ENCODE measurements at regions not wholly inside any gene's neighbourhood (a gene's known extent, or its start where the extent isn't known, plus 50 kb on each side); places are given as distances from the start of the nearest gene placed in this dataset.

DNA sequence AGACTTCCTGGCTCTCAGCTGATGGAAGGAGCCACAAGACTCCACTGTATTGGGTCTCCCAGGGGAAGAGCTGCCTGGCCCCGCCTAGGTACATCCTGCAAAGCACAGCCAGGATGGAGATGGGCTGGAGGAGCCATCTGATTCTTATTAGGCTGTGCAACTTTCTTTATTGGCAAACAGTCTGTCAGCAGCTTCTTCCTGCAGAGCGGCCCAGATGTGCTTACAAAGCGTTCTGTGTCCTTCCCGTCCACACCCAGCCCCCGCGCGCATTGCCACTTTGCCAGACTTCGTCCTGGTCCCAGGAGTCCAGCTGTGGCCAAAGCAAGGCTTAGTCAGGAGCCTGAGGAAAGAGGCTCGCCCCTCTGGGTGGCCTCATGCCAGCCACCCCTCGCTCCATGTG, 409.3 kb downstream of the ZNF536 start:
- no peak for DNase-seq (ENCODE audit: low read depth)

DNA sequence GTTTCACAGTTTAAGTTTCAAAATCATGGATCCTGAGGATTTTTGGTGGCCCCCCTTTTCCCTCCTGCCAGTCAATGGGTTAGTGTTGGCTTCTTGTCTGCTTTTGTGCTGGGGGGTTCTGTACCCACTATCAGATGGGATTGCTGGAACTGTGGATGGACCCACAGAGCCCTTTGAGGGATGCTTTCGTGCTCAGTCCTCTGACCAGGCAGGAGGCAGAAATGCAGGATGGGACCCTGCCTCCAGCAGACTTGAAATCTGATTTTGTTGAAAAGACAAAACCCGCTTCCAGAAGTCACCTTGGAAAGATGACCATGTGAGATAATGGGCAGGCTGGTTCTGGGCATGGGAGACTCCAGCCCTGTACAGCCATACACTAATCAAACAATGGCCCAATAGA, 408.9 kb downstream of the ZNF536 start:
- DNase-seq (ENCODE audit: low read depth) = no peak

DNA sequence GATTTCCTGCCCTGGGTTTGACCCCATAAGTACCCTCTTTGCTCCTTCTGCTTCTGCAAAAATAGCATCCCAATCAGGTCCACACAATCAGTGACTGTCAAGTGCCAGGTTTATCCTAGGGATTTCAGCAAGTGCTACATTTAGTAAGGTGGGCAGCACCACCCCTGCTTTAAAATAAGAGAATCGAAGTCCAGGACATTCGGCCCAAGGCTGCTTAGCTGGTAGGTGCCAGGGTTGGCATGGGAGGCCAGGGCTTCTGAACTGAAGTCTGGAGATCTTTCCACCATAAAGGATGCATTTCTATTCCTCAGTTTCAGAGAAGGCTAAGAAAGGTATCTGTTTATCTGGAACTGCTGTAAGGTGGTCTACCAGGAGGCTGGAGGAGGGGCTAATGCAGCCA, 408.3 kb downstream of the ZNF536 start:
- DNase-seq (ENCODE audit: low read depth) = no peak

DNA sequence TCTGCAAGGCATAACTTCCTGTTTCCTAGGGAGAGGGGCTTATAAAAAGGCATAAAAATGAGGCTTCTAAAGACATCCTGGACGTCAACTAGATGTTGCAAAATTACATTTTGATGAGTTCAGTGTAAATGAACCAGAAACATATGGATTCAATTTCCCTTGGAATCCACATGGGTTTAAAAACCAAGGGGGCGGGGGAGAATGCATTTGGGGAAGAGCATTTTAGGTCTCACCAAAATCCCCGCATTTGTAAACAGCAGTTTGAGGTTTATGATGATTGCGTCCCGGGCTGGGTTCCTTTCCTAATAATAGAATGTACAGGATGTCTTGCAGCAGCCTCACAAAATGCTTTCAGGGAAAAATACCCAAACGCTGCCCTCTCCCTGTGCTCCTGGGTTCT, 407.8 kb downstream of the ZNF536 start:
- no peak for DNase-seq (ENCODE audit: low read depth)

DNA sequence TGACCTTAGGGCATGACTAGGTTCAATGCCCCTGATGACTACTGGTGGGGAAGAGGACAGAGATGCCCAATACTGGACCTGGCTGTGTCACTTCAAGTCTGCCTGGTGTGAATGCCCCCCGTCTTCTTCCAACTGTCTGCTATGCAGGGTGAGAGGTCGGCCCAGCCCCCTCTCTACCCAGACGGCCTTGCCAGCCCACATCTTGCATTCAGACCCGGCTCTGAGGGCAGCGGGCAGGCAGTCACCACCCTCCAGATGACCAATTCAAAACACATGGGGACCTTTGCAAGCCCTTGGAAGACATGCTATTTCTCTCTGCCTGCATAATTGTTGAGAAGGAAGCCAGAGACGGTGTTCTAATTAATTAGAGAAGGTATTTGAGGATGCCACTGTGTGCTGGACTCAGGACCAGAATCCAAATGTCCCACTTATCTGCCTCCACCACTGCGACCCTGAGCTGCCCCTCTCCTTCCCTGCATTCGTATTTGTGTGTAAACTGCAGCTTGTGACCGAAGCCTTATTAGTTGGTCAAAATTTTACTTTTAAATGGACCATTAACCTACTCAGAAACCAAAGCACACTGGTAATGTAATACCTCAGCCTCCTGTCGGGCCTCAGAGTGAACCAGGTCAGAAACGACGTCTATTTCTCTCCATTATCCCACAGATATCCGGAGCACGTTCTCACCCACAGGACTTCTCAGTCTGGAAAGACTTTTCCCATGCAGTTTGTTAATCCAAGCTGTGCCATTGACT, 407.0 kb downstream of the ZNF536 start:
- DNase-seq (ENCODE audit: low read depth) = no peak

DNA sequence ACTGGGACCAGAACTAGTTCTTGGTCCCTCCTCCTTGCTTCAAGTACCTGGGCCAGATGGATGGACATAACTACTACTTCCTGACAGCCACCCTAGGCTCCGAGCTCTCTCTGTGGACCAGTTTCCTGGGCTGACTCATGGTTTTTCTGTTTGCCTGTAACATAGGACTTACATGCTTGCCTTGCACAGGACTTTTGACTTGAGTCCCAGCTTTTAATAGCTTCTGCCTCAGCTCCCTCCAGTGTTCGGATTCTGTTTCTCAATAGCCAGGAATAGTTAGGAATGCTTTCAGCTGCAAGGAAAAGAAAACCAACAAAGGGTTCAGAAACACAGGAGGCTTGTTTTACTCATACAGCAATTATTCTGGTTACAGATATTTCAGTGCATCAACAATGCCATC, 405.9 kb downstream of the ZNF536 start:
- DNase-seq (ENCODE audit: low read depth) = no peak

DNA sequence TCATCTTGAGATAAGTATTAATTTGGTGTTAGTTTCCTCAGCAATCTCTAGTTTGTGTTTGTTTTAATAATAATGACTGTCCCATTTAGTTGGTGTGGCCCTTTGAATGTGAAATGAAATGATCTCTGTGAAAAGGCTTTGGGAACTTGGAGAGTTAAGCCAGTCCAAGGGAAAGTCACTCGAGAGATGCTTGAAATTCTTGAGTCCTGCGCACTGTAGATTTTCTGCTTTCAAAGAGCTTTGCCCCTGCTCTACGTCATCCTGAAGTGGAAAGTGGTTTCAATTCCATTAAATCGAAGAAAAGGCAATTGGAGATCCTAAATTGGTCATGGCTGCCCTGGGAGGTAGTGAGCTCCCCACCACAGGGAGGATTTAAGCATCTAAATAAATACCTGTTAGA, 403.8 kb downstream of the ZNF536 start:
- DNase-seq (ENCODE audit: low read depth) = no peak

DNA sequence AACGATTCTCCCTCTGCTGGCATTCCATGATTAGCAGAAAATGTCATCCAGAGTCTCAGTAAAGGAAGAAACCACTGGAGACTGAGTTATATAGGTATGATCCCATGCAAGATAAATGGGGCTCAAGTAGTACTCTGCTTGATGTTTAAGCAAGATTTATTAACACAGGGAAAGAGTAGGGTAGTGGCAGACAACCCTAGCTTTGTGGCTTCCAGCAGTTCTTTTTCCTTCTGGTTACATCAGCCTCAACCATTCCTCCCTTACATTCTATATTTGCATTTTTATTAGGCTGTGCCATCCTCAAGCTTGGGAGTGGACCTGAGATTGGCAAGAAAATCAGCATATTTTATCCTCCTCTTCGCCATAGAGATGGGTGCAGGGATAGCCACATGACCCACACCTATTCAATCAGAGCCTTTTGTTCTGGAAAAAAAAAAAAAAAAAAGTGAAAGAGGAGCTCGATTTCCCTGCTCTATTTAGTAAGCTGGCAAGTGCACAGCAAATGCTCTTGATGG, 402.1 kb downstream of the ZNF536 start:
- DNase-seq (ENCODE audit: low read depth) = no peak

DNA sequence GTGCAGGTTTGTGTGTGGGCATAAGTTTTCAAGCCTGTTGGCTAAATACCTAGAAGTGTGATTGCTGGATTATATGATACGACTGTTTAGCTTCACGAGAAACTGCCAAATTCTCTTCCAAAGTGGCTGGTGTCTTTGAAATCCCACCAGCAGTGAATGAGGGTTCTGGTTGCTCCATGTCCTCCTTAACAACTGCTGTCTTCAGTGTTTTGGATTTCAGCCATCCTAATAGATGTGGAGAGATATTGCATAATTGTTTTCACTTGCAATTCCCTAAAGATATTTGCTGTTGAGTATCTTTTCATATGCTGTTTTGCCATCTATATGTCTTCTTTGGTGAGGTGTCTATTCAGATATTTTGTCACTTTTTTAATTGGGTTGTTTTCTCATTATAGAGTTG, 390.5 kb downstream of the ZNF536 start:
- DNase-seq (ENCODE audit: low read depth) = no peak

DNA sequence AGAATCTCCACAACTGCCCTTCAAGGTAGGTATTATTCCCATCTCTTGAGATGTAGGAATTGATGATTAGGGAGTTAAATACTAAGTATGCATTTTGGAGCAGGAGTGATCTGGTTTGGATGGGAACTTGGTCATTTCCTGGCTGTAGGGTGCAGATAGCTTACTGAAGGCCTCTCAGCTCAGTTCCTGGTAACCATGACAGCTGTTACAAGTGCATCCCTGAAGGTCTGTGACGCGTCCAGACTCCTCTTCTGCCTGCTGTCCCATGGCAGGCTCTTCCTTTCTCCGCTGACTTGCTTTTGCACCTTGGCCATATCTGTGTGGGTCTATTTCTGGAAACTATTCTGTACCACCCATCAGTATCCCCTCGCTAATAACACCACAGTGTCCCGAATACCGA, 387.8 kb downstream of the ZNF536 start:
- no peak for DNase-seq (ENCODE audit: low read depth)

DNA sequence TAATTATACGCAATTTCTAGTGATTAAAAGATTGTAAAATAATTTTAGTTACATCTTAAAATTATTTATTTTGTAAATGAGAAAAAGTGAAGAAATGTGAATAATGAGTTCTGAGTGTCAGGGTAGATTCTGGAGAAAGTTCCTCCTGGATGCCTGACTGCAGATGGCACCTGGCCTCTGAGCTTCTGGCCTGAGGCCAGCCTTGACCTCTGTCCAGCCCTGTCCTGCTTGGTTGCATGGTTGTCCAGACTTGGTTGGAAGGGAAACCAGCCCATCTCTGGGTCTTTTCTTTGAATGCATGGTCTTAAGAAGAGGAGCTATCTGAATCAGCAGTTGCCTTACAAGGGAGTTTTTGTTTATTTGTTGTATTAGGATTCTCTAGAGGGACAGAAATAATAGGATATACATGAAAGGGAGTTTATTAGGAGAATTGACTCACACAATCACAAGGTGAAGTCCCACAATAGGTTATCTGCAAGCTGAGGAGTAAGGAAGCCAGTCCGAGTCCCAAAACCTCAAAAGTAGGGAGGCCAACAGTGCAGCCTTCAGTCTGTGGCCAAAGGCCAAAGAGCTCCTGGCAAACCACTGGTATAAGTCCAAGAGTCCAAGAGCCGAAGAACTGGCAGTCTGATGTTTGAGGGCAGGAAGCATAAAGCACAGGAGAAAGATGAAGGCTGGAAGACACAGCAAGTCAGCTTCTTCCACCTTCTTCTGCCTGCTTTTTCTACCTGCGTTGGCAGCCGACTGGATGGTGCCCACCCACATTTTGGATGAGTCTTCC, 385.8 kb downstream of the ZNF536 start:
- no peak for DNase-seq (ENCODE audit: low read depth)

DNA sequence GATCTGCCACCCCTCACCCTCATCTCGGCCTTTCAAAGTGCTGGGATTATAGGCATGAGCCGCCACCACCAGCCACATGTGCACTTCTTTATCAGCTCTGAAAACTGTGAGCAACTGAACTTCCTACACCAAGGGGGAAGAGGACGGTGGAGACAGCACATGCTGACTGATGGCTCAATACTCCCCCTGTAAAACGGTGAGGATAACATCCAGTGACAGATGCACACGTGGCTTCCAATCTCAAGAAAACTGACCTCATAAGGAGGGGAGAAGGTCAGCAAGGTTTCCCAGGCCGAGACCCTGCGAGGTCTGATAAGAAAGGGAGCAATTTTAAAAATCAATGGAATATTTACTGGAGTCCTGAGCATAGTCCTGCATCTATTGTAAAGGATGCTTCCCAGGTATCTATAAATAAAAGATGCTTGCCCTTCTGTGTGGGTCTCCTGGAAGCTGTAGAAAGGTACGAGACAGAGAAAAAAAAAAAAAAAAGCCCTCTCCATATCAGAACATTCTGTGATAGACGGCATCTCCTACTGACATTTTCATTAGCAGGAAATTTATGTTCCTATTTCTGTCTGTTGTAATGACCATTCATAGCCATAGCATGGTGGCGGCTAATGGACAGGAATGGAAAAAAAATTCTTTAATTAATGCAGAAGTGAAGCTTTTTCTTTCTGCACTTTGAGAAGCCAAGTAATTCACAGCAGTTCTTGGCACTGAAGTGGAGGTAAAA, 385.1 kb downstream of the ZNF536 start:
- no peak for DNase-seq (ENCODE audit: low read depth)

DNA sequence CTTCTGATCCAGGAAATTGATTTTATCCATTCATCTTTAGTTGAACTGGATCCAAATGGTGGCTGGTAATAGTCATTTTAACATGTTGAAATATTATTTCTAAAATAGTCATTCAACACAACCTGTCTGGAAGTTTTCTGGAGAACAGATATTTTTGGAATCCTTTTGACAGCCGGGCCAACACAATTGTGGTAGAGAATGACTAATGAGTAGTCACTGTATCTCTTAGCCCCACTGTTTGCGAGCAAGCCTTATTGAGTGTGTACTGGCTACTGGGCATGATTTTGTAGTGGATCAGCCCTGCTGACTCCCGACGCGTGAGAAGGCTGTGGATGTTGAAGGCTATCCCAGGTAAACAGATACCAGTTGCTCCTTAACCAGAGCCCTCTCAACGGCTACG, 383.4 kb downstream of the ZNF536 start:
- no peak for DNase-seq (ENCODE audit: low read depth)

DNA sequence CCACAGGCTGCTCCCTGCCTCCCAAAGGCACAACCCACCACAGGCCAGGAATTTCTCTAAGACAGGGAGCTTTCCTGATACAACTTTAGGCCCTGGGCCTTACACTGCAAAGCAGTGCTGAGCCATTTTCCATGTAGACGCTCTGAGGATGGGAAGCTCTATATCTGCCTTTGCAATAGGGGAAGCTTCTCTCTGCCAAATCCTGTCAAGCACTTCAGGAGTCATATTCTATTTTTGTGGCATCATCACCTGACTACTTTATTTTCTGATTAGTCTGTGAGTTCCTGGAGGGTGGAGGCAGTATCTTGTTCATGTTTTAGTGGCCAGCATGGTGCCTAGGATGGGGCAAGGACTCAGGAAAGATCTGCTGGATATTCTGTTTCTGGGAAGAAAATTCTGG, 382.0 kb downstream of the ZNF536 start:
- no peak for DNase-seq (ENCODE audit: low read depth)

DNA sequence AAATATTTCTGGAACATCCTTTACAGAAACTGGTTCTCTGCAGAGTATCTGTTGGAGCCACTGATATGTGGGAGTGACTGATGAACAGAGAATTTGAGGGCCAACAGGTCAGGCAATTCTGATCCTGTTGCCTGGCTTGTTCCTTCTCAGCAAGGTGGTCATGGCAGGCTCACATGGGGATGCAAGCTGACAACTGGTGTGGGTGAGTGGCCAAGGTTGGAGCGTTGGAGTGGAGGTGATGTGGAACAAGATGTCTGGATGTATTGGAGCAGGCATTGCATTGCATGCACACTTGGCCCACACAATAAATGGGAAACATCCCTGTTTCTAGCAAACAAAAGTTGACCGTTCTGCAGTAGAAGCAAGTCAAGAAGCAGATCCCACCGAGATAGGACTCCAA, 380.7 kb downstream of the ZNF536 start:
- DNase-seq (ENCODE audit: low read depth) = no peak

DNA sequence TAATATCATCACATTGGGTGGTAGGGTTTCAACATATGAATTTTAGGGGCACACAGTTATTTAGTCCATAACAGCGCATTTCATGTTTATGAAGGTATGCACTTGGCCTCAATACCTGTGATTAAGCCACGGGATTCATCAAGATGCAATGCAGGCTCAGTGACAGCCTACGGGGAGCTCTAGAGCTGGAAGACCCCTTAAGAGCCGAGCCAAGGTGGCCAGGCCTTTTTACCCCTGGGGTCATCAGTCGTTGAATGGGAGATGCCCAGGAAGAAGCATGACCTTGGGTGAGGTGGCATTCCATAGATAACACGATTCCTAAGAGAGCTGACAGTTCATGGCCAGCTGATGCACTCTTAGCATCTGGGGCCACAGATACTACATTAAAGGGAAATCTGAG, 380.0 kb downstream of the ZNF536 start:
- no peak for DNase-seq (ENCODE audit: low read depth)

DNA sequence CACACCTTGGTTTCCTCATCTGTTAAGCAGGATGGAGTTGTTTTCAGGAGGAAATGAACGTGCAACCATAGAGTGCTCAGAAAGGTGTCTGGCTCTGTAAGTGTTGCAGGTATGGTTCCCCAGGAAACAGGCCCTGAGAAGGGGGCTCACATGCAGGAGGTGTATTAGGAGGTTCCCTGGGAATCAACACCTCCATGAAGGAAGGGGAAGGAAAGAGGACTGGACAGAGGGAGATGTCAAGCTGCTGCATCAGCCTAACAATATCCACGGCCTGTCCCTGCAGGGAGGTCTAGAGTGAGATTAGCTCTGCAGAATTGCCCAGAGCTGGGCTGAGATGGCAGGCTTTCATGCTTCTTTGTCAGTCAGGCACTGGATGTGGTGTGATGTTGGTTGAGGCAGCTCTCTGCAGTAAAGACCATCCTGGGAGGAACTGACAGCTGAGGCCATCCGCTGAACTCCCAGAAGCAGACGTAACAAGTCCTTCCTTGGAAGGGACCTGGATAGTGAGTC, 373.3 kb downstream of the ZNF536 start:
- no peak for DNase-seq (ENCODE audit: low read depth)

DNA sequence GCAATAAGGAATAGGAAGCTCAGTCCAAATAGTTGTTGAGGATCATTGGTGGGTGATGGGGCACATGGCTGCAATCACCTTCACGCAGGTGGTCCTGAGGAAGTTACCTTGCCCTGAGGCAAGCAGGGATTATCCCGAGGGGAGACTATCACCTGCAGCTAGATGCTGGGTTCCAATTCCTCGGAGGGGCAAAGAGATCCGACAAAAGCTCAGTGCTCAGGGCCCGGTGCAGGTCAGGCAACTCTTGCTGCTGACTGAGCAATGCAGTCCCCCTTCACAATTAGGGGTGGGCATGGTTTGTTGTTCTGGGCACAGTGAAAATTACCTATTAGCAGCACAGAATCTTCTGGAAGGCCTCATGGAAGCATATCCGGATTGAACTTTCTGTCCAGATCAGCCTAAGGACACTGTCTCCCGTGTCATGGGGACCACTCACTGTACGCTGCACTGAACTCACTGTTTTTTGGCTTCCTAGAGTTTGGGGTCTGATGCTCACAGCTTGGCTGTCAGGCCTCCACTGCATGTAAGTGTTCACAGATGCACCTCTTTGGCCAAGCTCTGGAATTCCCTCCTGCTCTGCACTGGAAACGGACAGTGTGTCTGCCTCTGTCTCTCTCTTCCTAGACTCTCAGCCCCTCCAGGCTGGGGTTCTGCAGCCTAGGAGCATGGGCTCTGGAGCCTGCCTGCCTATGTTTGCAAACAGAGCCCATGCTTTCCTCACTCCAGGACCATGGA, 372.7 kb downstream of the ZNF536 start:
- DNase-seq (ENCODE audit: low read depth) = no peak

DNA sequence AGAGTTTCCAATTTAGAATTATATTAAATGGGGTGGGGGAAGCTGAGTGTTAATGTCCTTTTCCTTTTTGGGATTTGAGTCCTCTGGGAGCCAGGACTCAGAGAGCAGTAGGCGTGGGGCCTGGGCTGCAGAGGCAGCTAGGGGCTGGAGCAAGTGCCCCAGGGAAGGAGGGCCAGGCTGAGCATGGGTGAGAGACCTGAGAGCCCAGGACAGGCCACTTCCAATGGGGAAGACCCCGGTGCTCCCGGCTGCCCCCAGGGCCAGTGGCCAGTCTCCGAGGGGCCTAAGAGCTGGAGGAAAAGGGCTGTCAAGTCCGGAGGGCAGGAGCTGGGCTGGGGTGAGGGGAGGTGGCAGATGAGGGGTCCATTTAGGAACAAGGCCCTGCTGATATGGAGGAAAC, 371.5 kb downstream of the ZNF536 start:
- no peak for DNase-seq (ENCODE audit: low read depth)

DNA sequence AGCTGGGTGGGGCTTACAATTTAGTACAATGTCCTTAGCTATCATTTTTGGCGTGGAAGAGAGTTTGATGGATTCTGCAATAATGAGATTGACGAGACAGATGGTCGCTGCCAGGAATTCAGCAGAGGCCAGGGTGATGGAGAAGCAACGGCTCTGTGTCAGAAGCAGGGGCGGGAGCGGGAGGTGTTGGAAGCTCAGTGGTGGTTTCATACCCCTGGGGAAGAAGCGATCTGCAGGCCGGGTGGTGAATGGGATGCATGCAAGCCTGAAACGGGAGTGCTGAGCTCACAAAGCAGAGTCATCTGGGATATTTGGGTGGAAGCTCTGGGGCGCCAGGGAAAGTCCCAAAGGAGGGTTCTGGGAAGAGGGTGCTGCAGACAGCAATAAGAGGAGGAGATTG, 370.8 kb downstream of the ZNF536 start:
- no peak for DNase-seq (ENCODE audit: low read depth)

DNA sequence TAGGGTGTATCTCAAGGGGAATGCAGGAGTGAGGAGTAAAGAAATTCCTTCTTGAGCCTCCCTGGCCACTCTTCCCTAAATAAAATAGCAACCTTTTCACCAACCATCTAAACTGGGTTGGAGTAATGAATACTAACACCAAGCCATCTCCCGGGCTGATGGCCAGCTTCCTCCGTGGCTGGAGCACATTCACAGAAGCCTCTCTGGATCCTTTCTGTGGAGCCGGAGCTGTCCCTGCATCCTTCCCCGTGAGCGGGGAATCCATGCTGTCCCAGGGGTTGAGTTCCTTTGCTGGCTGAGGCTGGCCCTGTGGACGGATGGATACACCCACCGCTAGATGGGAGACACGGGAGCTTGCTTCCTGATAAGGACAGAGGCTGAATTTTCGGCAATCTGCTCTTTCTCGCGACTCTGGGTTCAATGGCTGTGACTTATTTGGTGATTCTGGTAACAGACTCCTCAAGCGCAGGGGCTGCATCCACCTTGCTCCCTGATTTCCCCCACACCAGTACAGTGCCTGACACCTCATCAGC, 370.3 kb downstream of the ZNF536 start:
- no peak for DNase-seq (ENCODE audit: low read depth)

DNA sequence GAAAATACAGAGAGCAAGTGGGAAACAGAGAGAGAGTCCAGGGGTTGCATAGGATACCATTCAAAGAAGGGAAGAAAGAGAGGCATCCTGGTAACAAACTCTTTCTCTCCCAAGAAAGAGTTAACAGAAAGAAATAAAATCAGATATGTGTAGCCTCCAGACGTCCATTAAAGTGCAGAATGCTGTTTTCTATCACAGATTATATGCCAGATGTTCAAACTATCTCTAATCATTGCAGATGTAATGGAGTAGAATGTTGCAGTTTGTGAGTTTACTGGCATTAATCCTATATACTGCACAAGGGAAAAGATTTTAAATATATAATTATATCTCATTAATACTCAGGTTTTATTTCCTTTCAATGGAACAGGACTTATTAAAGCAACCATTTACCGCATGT, 369.4 kb downstream of the ZNF536 start:
- DNase-seq (ENCODE audit: low read depth) = no peak

Data from amniotic epithelial cell (primary cell).